H1 (cell line): ENCODE measurements at regions not wholly inside any gene's neighbourhood (a gene's known extent, or its start where the extent isn't known, plus 50 kb on each side); places are given as distances from the start of the nearest gene placed in this dataset.

Source experiments
- ASH2L ChIP-seq: fragments of 200-600, 300-600 bp; sonication (generic); IDR thresholded peaks from one replicate; pipeline ENCODE4 v1.7.1; 2017; ENCODE audit warnings: low read length
- BCL11A ChIP-seq, 2 experiments: IDR thresholded peaks; one replicate each; pipeline ENCODE4 v1.6.1; 2011; ENCODE audit warnings: low read depth in 2 of 2, low read length in 2 of 2, mild to moderate bottlenecking in 2 of 2
- BRCA1 ChIP-seq: IDR thresholded peaks from 2 replicates; pipeline ENCODE4 v1.6.1; 2012; ENCODE audit warnings: low read depth, low read length, improper control_type of control experiment
- CBX5 ChIP-seq: fragments of 300-800, 300-1000 bp; sonication (generic); IDR thresholded peaks from 2 replicates; pipeline ENCODE4 v1.7.1; 2016; ENCODE audit warnings: antibody characterized with exemption, low read length, low read depth
- EGR1 ChIP-seq: IDR thresholded peaks from 2 replicates; pipeline ENCODE4 v1.6.1; 2011; ENCODE audit warnings: low read depth, low read length, borderline replicate concordance
- POLR2AphosphoS5 ChIP-seq: IDR thresholded peaks from 2 replicates; pipeline ENCODE4 v1.6.1; 2011; ENCODE audit warnings: low read depth, low read length
- SIX5 ChIP-seq: IDR thresholded peaks from 2 replicates; pipeline ENCODE4 v1.6.1; 2011; ENCODE audit warnings: mild to moderate bottlenecking, low read depth, low read length
- SUZ12 ChIP-seq: fragments of 200-600 bp; sonication (generic); IDR thresholded peaks from 2 replicates; pipeline ENCODE4 v1.6.1; 2012; ENCODE audit warnings: mild to moderate bottlenecking, inconsistent platforms, low read length, moderate library complexity, mixed read lengths

DNA sequence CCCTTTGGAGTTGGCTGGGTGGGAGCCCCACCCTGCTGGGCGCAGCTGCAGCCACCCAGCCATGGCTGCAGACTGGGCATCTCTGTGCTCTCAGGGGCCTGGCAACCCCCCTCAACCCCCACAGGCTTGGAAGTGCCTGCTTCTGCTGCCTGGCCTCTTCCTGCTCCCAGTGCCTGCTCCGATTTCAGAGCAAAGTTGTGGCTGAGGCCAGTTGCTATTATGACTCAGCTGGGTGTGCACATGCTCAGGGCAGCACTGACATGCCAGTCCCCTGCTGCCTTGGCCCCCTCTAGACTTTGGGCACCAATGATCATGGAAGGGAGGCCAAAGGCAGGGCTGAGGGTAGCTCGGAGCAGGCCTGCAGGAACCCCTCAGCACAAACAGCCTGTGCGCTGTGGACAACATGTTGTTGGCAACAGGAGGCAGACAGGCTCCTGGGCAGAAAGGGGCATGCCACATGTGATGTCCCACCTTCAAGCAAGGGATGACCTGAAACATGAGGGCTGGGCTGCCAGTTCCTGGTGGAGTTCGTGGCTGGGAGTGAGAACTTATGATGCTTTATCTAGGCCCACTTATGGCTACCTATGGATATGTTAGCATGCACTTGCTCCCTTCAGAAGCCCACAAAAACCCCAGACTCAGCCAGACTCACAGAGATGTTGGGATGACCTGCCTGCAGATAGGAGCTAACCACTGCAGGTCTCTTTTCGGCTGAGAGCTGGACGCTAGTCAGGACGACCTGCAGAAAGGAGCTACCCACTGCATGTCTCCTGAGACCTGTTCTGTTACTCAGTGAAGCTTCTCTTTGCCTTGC is 96.4 kb upstream of the AMOTL1 start (continued):
- TF ChIP-seq POLR2AphosphoS5 (no peak), SUZ12 (no peak), BRCA1 (no peak), SIX5 (no peak), CBX5 (no peak), BCL11A (IDR thresholded peaks at IDR 0.05; ENCODE audit: low read depth in 2 of 2, low read length in 2 of 2) (no peak), EGR1 (no peak), ASH2L (no peak)
- TF ChIP-seq, all 59 proteins: peak for 0
